GM19328 (cell line): ENCODE measurements at regions not wholly inside any gene's neighbourhood (a gene's known extent, or its start where the extent isn't known, plus 50 kb on each side); places are given as distances from the start of the nearest gene placed in this dataset.
"Not testable (repeated sequence)": the region's sequence is repeated elsewhere in the genome, so short reads cannot be mapped to it uniquely, and the experiment has no call there.

ENCODE experiments used
- ATAC-seq: cut with Tn5 transposase; IDR thresholded peaks from one replicate; pipeline ENCODE4 v1.9.1; 2021; ENCODE audit warnings: mild to moderate bottlenecking, moderate library complexity; ENCODE audit not compliant: unreplicated experiment

GRCh38 chr1:102687383-102687782 lies 420.9 kb downstream of the COL11A1 start:
- no peak for ATAC-seq

DNA sequence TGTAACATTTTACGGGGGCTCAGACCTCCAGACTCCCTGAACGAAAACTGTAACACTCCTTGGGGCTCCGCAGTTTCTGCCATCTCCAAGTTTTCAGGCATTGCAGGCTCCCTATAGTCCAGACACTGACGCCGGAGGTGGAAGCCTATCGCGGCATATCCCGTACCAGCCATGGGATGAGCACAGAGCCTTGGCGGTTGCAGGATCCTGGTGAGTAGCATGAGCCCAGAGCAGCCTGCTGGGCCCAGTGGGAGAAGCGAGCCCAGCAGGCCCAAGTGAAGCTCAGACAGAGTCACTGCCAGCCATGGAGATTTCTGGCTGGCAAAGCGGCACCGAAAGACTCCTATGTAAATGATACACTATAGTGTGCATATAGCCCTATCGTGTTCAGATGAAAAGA lies 446.8 kb downstream of the COL11A1 start:
- ATAC-seq: no peak

DNA sequence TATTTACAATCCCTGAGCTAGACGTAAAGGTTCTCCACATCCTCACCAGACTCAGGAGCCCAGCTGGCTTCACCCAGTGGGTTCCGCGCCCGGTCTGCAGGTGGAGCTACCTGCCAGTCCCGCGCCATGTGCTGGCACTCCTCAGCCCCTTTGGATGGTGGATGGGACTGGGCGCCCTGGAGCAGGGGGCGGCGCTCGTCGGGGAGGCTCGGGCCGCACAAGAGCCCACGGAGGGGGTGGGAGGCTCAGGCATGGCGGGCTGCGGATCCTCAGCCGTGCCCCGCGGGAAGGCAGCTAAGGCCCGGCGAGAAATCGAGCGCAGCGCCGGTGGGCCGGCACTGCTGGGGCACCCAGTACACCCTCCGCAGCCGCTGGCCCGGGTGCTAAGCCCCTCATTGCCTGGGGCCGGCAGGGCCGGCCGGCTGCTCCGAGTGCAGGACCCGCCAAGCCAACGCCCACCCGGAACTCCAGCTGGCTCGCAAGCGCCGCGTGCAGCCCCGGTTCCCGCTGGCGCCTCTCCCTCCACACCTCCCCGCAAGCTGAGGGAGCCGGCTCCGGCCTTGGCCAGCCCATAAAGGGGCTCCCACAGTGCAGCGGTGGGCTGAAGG lies 448.3 kb downstream of the COL11A1 start:
- not testable (repeated sequence) for ATAC-seq

DNA sequence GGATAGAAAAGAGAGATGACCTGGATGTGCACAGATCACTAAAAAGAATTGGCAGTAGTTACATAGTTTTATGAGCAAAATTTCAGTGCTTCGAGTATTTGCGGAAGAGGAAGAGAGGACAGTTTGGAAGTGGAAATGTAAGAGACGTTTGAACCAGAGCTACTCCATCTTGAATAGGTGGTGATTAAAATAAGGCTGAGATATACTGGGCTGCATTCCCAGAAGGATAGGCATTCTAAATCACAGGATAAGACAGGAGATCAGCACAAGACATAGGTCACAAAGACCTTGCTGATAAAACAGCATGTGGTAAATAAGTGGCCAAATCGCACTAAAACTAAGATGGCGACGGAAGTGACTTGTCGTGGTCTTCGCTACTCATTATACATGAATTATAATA lies 453.3 kb downstream of the COL11A1 start:
- ATAC-seq: no peak

DNA sequence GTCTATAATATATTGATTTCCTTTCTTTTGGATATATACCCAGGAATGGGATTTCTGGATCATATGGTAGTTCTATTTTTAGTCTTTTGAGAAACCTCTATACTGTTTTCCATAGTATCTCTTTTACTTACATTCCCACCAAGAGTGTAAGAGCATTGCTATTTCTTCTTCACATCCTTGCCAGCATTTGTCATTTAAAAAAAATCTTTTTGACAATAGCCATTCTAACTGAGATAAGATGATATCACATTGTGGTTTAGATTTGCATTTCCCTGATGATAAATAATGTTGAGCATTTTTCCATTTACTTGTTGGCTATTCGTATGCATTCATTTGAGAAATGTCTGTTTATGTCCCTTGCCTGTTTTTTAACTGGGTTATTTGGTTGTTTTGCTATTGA lies 467.4 kb downstream of the COL11A1 start:
- ATAC-seq: no peak

GRCh38 chr1:102640312-102640711 lies 468.0 kb downstream of the COL11A1 start:
- ATAC-seq: no peak

DNA sequence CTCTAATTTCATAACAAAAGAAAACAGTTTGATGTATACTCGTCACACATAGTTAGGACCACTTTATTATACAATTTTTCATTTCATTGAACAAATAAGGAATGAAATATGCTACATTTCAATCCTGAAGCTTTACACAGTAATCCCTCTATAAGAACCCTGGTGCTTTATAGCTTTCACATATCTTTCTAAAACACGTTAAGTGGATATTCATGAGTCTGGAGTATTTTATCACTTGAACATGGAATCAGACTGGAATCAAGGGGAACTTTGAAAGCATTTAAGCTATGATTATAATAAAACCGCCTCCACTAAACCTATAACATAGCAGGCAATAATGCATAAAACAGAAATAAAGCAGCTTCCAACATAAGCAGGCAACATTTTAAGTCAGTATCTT lies 476.6 kb downstream of the COL11A1 start:
- no peak for ATAC-seq

DNA sequence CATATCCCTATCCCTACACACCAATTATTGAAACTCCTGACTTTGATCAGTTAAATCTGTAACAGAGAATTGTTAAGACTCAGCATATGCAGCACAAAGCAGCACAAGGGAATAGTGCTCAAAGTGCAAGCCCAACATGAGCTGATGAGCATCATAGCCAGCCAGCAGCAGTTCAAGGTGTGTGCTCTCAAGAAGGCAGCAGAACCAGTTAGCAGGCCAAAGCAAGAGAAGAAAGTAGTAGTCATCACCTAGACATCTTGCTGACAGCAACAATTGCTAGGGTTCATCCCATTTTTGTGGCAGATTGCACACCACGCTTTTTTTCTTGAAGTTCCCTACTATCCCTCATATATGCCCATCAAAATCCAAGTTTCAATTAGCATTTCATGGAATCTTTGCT lies 478.3 kb downstream of the COL11A1 start:
- no peak for ATAC-seq

DNA sequence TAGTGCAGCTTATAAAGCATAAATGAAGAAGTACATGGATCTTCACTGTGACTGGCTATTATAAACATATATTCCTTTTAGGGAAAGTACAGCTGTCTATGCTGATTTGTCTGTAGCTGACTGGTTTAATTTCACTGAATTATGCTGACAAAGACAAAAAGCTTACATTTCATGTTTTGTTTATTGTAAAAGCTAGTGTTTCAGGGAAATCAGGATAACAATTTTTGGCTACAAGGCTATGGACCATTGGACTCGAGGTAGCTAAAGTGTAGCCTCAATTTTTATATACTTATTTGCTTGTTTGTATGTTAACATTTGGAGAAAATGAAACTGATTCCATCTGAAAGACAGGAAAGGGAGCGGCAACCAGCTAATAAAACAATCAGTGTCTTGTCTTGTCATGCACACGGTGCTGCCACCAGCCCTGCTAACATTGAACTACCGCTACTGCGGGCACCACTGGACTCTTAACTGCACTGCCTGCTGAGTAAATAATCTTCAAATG lies 480.2 kb downstream of the COL11A1 start:
- ATAC-seq: no peak

DNA sequence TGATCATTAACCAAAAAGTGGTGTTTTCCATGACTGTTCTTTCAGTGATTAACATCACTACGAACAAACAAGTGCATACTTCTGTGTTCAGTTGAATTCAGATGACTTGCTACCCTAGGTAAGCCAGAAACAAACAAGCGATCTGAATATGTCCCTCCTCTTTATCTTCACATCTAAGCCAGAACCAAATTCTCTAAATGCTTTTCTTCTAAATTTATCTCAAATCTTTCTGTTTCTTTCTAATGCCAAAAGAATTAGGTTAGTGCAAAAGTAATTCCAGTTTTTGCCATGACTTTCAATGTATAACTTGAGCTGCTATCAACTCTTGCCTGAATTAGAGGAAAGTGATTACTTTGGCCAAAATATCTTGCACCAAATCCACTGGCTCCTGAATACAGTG lies 481.2 kb downstream of the COL11A1 start:
- no peak for ATAC-seq

- no peak for ATAC-seq
These were observed 492.4 kb downstream of the COL11A1 start for GRCh38 chr1:102615896-102616295.

DNA sequence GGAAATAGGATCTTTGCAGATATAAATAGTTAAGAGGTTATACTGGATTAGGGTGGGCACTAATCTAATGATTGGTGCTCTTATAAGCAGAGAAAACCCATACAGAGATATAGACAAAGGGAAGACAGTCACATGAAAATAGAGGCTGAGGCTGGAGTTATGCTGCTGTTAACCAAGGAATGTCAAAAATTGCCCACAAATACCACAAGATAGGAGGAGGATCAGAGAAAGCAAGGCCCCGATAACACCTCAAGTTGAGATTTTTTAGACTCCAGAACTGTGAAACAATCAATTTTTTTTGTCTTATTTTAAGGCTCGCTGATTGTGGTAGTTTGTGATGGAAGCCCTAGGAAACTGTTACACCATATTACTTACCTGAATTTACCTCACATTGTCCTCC lies 513.2 kb downstream of the COL11A1 start:
- no peak for ATAC-seq

- ATAC-seq: no peak
These were observed 515.0 kb downstream of the COL11A1 start for GRCh38 chr1:102593276-102593675.

- ATAC-seq: no peak
These were observed 519.8 kb downstream of the COL11A1 start for GRCh38 chr1:102588536-102588935.

DNA sequence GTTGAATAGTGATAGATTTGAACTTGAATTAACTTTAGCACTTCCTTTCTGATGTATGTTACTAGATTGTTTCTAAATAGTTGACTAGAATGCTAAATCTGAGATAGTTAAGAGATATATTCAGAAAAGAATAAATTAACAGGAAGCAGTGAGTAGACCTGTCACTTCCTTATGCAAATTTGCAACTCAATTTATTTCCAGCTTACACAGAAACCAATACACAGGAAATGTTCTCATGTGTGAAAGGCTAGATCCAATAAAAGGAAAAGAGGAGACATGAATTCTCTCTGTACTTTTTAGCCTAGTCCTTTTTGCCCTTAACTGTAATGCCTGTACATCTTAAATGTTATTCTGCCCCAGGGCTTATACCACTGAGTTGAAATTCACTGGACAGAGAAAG lies 522.3 kb downstream of the COL11A1 start:
- no peak for ATAC-seq

DNA sequence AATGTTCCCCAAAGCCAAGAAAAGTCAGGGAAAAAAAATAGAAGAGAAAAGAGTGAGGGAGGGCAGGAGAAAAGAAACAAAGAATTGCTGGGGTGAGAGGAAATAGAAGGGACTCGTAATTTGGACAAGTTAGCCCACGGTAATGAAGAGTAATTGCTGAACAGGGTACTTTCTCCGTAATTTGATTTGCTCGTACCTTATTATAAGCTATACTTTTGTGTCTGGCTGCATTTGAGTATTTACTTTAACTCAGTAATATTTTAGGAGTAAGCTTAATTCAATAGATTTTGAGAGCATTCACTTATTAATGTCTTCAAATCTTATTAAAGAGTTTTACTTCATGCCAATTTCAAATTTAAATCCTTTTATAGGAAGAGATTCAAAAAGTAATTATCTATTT lies 527.5 kb downstream of the COL11A1 start:
- ATAC-seq: no peak

DNA sequence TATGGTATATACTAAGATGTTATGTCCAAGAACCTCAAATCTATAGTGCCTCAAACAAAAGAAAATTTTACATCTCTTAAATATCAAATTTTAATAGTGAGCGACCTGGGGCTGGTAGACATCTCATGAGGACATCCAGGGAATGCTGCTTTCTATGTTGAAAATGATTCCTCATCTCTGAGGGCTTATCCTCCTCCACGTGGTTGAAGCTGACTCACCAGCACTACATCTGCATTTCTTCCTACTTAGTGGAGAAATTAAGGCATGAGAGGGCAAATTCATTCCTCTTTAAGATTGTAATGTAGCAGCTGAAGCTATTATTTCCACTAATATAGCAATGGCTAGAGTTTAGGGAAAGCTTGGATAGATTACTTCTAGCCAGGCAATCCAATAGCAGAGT lies 529.5 kb downstream of the COL11A1 start:
- ATAC-seq: no peak

DNA sequence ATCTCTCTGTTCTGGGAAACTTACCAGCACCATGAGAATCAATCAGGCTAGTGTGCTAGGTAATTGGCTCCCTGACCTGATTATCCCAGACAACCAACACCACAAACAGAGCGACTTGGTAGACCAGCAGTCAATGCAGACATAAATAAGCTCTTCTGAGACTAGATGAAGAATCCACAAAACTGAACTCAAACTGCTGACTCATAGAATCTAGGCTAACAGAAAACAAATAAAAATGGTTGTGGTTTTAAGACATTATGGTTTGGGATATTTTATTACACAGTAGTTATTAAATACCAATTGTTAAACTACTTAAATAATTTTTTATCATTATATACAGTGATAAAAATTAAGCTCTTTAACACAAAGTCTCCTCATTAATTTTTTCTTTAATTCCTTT lies 535.7 kb downstream of the COL11A1 start:
- ATAC-seq: no peak

DNA sequence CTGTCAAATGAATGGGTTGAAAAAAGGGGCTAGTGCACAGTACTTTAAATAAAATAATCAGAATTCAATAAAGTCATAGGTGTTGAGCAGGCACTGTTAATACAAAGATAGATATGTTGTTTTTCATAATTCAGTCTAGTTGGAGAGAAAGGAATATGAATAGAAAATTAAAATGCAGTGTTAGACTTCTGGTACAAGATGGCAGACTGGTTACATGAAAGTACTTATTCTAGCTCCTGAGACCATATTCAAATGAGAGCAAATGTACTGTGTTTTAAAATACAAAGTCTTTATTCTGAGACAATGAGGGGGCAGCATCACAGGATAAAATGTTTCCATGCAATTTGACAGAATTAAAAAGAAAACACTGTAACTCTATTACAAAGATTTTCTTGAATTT lies 542.1 kb downstream of the COL11A1 start:
- ATAC-seq: no peak

DNA sequence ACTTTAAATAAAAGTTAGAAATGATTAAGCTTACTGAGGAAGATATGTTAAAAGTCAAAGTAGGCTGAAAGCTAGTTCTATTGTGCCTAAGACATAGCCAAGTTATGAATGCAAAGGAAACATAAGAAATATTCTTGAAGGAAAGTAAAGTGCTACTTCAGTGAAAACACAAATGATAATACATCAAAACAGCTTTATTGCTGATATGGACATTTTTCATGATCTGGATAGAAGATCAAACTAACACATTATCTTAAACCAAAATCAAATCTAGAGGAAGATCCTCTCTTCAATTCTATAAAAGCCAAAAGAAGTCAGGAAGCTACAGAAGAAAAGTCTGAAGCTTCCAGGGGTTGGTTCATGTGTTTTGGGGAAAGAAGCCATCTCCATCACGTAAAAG lies 545.9 kb downstream of the COL11A1 start:
- no peak for ATAC-seq

GRCh38 chr1:102550729-102551384 lies 554.1 kb upstream of the OLFM3 start:
- peak; percentile 70 for ATAC-seq

DNA sequence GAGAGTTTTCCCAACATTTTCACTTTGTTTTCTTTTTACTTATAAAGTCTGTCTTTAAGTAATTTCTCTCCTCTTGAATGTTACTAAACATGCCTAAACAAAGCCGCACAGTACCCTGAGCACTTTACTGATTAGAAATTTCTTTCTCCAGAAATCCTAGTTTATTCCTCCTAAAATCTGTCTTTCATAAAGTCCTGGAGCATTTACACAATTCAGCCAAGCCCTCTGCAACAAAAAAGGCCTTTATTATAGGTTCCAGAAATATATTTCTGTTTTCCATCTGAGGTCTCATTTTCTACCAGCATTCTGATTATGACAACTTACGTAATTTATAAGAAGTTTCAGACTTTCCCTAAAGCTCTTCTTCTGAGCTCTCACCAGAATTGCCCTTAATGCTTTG lies 549.5 kb upstream of the OLFM3 start:
- ATAC-seq: no peak
